ENCODE measurements at regions not wholly inside any gene's neighbourhood (a gene's known extent, or its start where the extent isn't known, plus 50 kb on each side); places are given as distances from the start of the nearest gene placed in this dataset.

DNA sequence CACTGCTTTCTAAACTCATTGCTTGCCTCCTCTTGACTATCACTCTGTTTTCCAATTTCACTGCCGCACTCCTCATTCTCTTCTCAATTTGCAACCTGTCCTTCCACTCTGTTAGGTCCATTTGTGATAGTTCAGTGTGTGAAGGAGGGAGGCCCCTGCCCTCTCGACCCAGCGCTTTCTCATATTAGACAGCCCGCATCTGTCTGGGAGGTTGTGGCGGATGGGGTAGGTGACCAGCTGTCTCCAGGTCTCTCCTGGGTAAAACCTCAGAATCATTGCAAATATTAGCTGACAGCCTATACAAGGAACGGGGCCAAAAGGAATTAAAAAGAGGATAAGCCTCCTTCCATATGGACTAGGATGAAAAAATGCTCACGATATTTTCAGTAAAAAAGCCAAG, 358.3 kb downstream of the SHQ1 start:
- no peaks in the 10 kb centered on the region for H3K36me3 ChIP-seq
- no peaks in the 10 kb centered on the region for H3K9me3 ChIP-seq
- TF ChIP-seq POLR2A (IDR thresholded peaks at IDR 0.05) (no peak), POLR2AphosphoS5 (IDR thresholded peaks at IDR 0.05; ENCODE audit: insufficient read depth in 1 of 2, low read depth in 1 of 2) (no peak)
- TF ChIP-seq, protein P1, sequence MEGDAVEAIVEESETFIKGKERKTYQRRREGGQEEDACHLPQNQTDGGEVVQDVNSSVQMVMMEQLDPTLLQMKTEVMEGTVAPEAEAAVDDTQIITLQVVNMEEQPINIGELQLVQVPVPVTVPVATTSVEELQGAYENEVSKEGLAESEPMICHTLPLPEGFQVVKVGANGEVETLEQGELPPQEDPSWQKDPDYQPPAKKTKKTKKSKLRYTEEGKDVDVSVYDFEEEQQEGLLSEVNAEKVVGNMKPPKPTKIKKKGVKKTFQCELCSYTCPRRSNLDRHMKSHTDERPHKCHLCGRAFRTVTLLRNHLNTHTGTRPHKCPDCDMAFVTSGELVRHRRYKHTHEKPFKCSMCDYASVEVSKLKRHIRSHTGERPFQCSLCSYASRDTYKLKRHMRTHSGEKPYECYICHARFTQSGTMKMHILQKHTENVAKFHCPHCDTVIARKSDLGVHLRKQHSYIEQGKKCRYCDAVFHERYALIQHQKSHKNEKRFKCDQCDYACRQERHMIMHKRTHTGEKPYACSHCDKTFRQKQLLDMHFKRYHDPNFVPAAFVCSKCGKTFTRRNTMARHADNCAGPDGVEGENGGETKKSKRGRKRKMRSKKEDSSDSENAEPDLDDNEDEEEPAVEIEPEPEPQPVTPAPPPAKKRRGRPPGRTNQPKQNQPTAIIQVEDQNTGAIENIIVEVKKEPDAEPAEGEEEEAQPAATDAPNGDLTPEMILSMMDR (IDR thresholded peaks at IDR 0.05) = no peak
- DNase-seq (ENCODE audit: extremely low spot score in 2 of 2) = no peak
- H3K27ac ChIP-seq = no peak overlapping the region
- intact Hi-C loops (cut with DNase I) = no loop called here
- no peaks in the 10 kb centered on the region for H3K27me3 ChIP-seq
- peaks cover 31% of the 10 kb centered on the region for H3K4me1 ChIP-seq
- no peak overlapping the region for H3K4me3 ChIP-seq

DNA sequence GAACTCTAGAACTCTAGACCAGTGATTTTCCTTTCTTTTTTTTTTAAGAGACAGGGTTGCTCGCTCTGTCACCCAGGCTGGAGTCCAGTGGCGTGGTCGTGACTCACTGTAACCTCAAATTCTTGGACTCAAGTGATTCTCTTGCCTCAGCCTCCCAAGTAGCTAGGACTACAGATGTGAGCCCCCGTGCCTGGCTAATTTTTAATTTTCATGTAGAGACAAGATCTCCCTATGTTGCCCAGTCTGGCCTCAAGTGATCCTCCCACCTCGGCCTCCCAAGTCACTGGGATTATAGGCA, 359.6 kb downstream of the SHQ1 start:
- Histone ChIP-seq H3K27me3 (no peaks in the 10 kb centered on the region), H3K4me1 (peaks cover 31% of the 10 kb centered on the region), H3K4me3 (no peak overlapping the region), H3K9me3 (no peaks in the 10 kb centered on the region), H3K27ac (no peak overlapping the region), H3K36me3 (no peaks in the 10 kb centered on the region)
- DNase-seq (ENCODE audit: extremely low spot score in 2 of 2) = no peak
- intact Hi-C loops (cut with DNase I) = no loop called here
- TF ChIP-seq POLR2A (IDR thresholded peaks at IDR 0.05) = no peak
- TF ChIP-seq, protein P1 (IDR thresholded peaks at IDR 0.05) = no peak
- no peak for TF ChIP-seq POLR2AphosphoS5 (IDR thresholded peaks at IDR 0.05; ENCODE audit: insufficient read depth in 1 of 2, low read depth in 1 of 2)

DNA sequence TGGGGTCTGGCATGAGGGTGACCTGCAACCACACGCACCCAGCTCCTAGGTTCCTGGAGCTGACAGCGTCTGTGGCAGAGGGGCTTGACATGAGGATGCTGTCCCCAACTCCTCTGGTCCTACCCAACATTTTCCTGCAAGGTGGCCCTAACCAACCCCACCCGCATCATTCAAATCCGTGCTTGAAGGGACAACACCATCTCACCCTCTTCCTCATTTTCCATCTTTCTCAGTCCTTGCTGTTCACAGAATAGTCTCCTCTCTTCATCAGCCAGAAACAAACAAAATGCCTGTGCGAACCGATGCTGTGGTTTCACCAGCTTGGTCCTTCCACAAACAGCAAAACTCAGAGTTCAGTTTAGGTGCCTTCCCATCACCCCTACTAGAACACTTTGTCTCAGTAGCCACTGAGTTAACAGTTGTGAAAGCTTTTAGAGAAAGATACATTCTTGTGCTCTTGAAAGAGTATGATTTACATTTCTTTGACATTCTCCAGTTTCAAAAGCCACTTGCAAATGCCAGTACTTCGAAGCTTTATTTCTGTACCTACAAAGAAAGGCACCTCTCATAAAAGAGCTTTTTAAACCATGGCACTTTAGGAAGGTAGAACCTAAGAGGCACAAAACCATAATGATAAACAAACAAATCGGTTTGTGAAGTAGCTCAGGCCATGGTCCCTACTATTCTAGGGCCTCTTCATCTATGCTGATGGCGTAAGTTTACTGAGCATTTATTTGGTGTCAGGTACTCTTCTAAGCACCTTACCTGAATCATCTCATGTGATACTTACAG, 360.1 kb downstream of the SHQ1 start:
- intact Hi-C loops (cut with DNase I) = no loop called here
- Histone ChIP-seq H3K9me3 (no peaks in the 10 kb centered on the region), H3K4me3 (no peak overlapping the region)

DNA sequence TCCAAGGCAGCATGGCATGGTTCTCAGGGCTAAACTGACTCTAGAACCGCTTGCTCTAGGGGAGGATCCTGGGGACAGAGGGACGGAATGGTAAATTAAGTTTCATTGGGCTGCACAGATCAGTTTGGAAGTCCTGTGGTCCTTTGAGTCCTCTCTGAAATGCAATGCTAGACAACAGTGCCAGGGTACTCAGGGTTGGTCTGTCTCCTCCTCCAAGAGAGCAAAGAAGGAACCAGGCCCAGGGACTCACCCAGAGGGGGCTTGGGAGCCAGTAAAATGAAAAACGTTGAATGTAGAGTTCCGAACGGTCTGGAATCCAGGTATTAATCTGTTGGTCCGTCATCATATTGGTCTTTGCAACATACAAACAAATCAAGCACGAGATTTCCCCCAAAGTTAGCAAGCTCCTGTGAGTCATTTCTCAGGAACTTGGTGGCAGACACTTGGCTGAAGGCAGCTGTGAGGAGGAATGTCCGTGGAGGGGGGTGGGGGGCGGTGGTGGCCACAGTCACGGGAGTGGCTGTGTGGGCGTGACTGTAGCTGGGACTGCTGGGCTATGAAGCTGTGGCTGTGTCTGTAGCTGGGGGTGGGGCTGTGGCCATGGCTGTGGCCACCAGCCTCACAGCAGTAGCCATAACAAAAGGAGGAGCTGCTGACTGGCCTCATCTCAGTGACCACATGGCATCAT, 361.0 kb downstream of the SHQ1 start:
- H3K27me3 ChIP-seq = no peaks in the 10 kb centered on the region
- TF ChIP-seq POLR2A (IDR thresholded peaks at IDR 0.05) = no peak
- TF ChIP-seq POLR2AphosphoS5 (IDR thresholded peaks at IDR 0.05; ENCODE audit: insufficient read depth in 1 of 2, low read depth in 1 of 2) = peak; percentile 13 to 31
- TF ChIP-seq, protein P1 (IDR thresholded peaks at IDR 0.05) = no peak
- intact Hi-C loops (cut with DNase I) = no loop called here
- peaks cover 25% of the 10 kb centered on the region for H3K4me1 ChIP-seq
- DNase-seq (ENCODE audit: extremely low spot score in 2 of 2) = no peak
- H3K27ac ChIP-seq = peak overlapping the region; percentile 53
- H3K4me3 ChIP-seq = no peak overlapping the region
- no peaks in the 10 kb centered on the region for H3K36me3 ChIP-seq
- H3K9me3 ChIP-seq = no peaks in the 10 kb centered on the region

More for the DNA sequence above, 360.1 kb downstream of the SHQ1 start:
- Histone ChIP-seq H3K36me3 (no peaks in the 10 kb centered on the region), H3K27me3 (no peaks in the 10 kb centered on the region), H3K4me1 (peaks cover 31% of the 10 kb centered on the region), H3K27ac (peak overlapping the region; percentile 53)
- no peak for DNase-seq (ENCODE audit: extremely low spot score in 2 of 2)
- TF ChIP-seq, protein P1 (IDR thresholded peaks at IDR 0.05) = no peak
- TF ChIP-seq POLR2A (IDR thresholded peaks at IDR 0.05) (no peak), POLR2AphosphoS5 (IDR thresholded peaks at IDR 0.05; ENCODE audit: insufficient read depth in 1 of 2, low read depth in 1 of 2) (no peak)

DNA sequence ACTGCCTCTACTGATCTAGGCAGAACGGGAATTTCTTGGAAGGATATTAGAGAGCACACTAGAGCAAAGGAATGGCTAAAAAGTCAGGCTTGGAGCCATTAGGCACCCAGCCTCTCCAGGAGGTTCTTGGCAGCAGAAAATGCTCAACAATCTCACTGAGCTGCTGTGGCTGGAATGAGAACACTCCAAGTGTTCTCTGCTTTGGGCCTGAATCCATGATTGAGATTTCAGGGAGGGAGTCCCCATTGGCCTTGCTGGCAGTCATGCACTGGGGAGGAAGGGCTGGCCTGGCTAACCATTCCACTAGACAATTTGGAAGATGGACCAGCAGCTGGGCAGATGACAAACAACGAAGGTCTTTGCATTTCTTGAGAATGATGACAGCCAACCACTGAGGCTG, 362.6 kb downstream of the SHQ1 start:
- H3K36me3 ChIP-seq = no peaks in the 10 kb centered on the region
- H3K27me3 ChIP-seq = no peaks in the 10 kb centered on the region
- H3K4me1 ChIP-seq = peaks cover 15% of the 10 kb centered on the region
- no peaks in the 10 kb centered on the region for H3K9me3 ChIP-seq
- no peak overlapping the region for H3K27ac ChIP-seq
- no peak for DNase-seq (ENCODE audit: extremely low spot score in 2 of 2)
- intact Hi-C loops (cut with DNase I) = no loop called here
- H3K4me3 ChIP-seq = no peak overlapping the region
- TF ChIP-seq, protein P1 (IDR thresholded peaks at IDR 0.05) = no peak
- no peak for TF ChIP-seq POLR2AphosphoS5 (IDR thresholded peaks at IDR 0.05; ENCODE audit: insufficient read depth in 1 of 2, low read depth in 1 of 2)
- no peak for TF ChIP-seq POLR2A (IDR thresholded peaks at IDR 0.05)

All from vagina (tissue), 2 donors.